GDM1 (cell line): ENCODE measurements at regions not wholly inside any gene's neighbourhood (a gene's known extent, or its start where the extent isn't known, plus 50 kb on each side); places are given as distances from the start of the nearest gene placed in this dataset.

ENCODE experiments used
- DNase-seq: peaks from one replicate; lab custom pipeline; 2025; lab: John Stamatoyannopoulos, UW

- no peak for DNase-seq
These were observed 131.8 kb upstream of the RAG2 start for GRCh38 chr11:36729825-36730224.

- no peak for DNase-seq
These were observed 128.4 kb upstream of the RAG2 start for GRCh38 chr11:36726420-36726819.

- DNase-seq = no peak
These were observed 126.8 kb upstream of the RAG2 start for GRCh38 chr11:36724742-36725385.

GRCh38 chr11:36722421-36722820 is 124.4 kb upstream of the RAG2 start:
- no peak for DNase-seq

GRCh38 chr11:36719358-36720107 is 121.5 kb upstream of the RAG2 start:
- DNase-seq = no peak

- DNase-seq = no peak
These were observed 120.4 kb upstream of the RAG2 start for GRCh38 chr11:36718451-36718850.

- peak; percentile 78 for DNase-seq
These were observed 115.7 kb upstream of the RAG2 start for GRCh38 chr11:36713715-36714114.

GRCh38 chr11:36711104-36711825 is 113.2 kb upstream of the RAG2 start:
- no peak for DNase-seq
